H1 (cell line): ENCODE measurements at regions not wholly inside any gene's neighbourhood (a gene's known extent, or its start where the extent isn't known, plus 50 kb on each side); places are given as distances from the start of the nearest gene placed in this dataset.

Experiments used
- CTCF ChIA-PET: fragments of 300-600 bp; sonication (Branson Sonifier 250); formaldehyde crosslinking; loops from one replicate; lab custom pipeline; 2021; ENCODE audit not compliant: partially characterized antibody; lab: Charles Lee
- POLR2A ChIA-PET: fragments of 300-600 bp; sonication (Branson Sonifier 250); formaldehyde crosslinking; loops from one replicate; lab custom pipeline; 2021; ENCODE audit warnings: inconsistent platforms; ENCODE audit not compliant: partially characterized antibody; lab: Charles Lee
- DNase-seq, 2 experiments: peaks; one replicate each; pipeline versions ENCODE4 v3.0.0 to v3.0.0-alpha.2; 2010 to 2022; ENCODE audit warnings: low spot score in 2 of 2, low read depth in 1 of 2, mixed read lengths in 1 of 2
- FAIRE-seq: peaks from 2 replicates; lab custom pipeline; 2011; peaks lifted over from hg19 to GRCh38; lab: Jason Lieb, UNC
- H2AFZ ChIP-seq: 2 replicates; pipeline ENCODE4 v1.8.1; 2012; ENCODE audit warnings: low read length, inconsistent platforms
- H2AK5ac ChIP-seq: 2 replicates; pipeline ENCODE4 v1.6.1; 2013; ENCODE audit warnings: low read depth, low read length
- H2BK120ac ChIP-seq: replicated peaks from 2 replicates; pipeline ENCODE3; 2013; ENCODE audit warnings: low read depth, low read length, inconsistent platforms
- H2BK12ac ChIP-seq: 2 replicates; pipeline ENCODE4 v1.6.1; 2013; ENCODE audit warnings: low read depth, low read length
- H2BK15ac ChIP-seq: 2 replicates; pipeline ENCODE4 v1.6.1; 2013; ENCODE audit warnings: low read length
- H2BK20ac ChIP-seq: 2 replicates; pipeline ENCODE4 v1.6.1; 2013; ENCODE audit warnings: low read length
- H2BK5ac ChIP-seq: 2 replicates; pipeline ENCODE4 v1.6.1; 2013; ENCODE audit warnings: low read depth, low read length
- H3K14ac ChIP-seq: 2 replicates; pipeline ENCODE4 v1.6.1; 2013; ENCODE audit warnings: inconsistent platforms; ENCODE audit not compliant: insufficient read length
- H3K18ac ChIP-seq: 2 replicates; pipeline ENCODE4 v1.6.1; 2013; ENCODE audit warnings: low read length; ENCODE audit errors: extremely low read depth
- H3K23ac ChIP-seq: 2 replicates; pipeline ENCODE4 v1.6.1; 2013; ENCODE audit warnings: inconsistent platforms; ENCODE audit not compliant: insufficient read length
- H3K23me2 ChIP-seq: 2 replicates; pipeline ENCODE4 v1.6.1; 2013; ENCODE audit warnings: low read depth, low read length
- H3K27ac ChIP-seq: 2 replicates; pipeline ENCODE4 v1.6.1; 2011; ENCODE audit warnings: low read depth, low read length, inconsistent platforms
- H3K27me3 ChIP-seq, 4 experiments: replicated peaks in 1 of 4; 1 replicate in 1 of 4; 2 replicates in 3 of 4; pipeline versions ENCODE4 v1.6.1 to v1.8.1; 2011 to 2013; ENCODE audit warnings: low read length in 3 of 4, mild to moderate bottlenecking in 3 of 4, inconsistent platforms in 2 of 4, mixed read lengths in 2 of 4, moderate library complexity in 1 of 4; ENCODE audit not compliant: control insufficient read depth in 3 of 4, insufficient read depth in 3 of 4; ENCODE audit errors: extremely low read depth in 1 of 4
- H3K36me3 ChIP-seq, 4 experiments: 2 replicates each; pipeline versions ENCODE4 v1.6.1 to v1.8.1; 2011 to 2013; ENCODE audit warnings: mild to moderate bottlenecking in 4 of 4, low read length in 3 of 4, moderate library complexity in 2 of 4, control low read depth in 1 of 4, inconsistent platforms in 1 of 4; ENCODE audit not compliant: insufficient read depth in 4 of 4, control insufficient read depth in 2 of 4
- H3K4ac ChIP-seq: replicated peaks from 2 replicates; pipeline ENCODE3; 2013; ENCODE audit warnings: low read length, low read depth, mixed read lengths, inconsistent platforms; ENCODE audit not compliant: insufficient read length
- H3K4me1 ChIP-seq, 4 experiments: replicated peaks in 1 of 4; 1 replicate in 1 of 4; 2 replicates in 3 of 4; pipeline versions ENCODE4 v1.6.1 to v1.8.1; 2011 to 2013; ENCODE audit warnings: low read length in 3 of 4, inconsistent platforms in 2 of 4, mixed read lengths in 1 of 4; ENCODE audit not compliant: insufficient read depth in 4 of 4, control insufficient read depth in 3 of 4
- H3K4me2 ChIP-seq, 2 experiments: 2 replicates each; pipeline versions ENCODE4 v1.6.1 to v1.8.1; 2011 to 2013; ENCODE audit warnings: low read depth in 2 of 2, low read length in 2 of 2, control low read depth in 1 of 2, inconsistent platforms in 1 of 2, mild to moderate bottlenecking in 1 of 2; ENCODE audit not compliant: insufficient read depth in 1 of 2
- H3K4me3 ChIP-seq, 4 experiments: fragments of 200-600, 300-600 bp in 1 of 4; sonication (generic), shearing (Covaris generic), sonication (Bioruptor Twin) in 1 of 4; 2 replicates each; pipeline versions ENCODE4 v1.5.1 to v1.8.1; 2011 to 2016; ENCODE audit warnings: low read length in 4 of 4, low read depth in 3 of 4, control low read depth in 2 of 4, inconsistent platforms in 2 of 4, mild to moderate bottlenecking in 2 of 4, mixed read lengths in 1 of 4, moderate library complexity in 1 of 4; ENCODE audit not compliant: insufficient read depth in 2 of 4; ENCODE audit errors: extremely low read depth in 1 of 4
- H3K56ac ChIP-seq: replicated peaks from 2 replicates; pipeline ENCODE3; 2013; ENCODE audit warnings: low read depth, mild to moderate bottlenecking, mixed read lengths, low read length, inconsistent platforms; ENCODE audit not compliant: insufficient read length
- H3K79me1 ChIP-seq: 2 replicates; pipeline ENCODE4 v1.6.1; 2013; ENCODE audit warnings: low read depth, low read length, control low read depth
- H3K79me2 ChIP-seq, 2 experiments: 2 replicates each; pipeline versions ENCODE4 v1.6.1 to v1.8.1; 2012 to 2013; ENCODE audit warnings: low read length in 2 of 2, mild to moderate bottlenecking in 2 of 2, inconsistent platforms in 1 of 2; ENCODE audit not compliant: insufficient read depth in 2 of 2, control insufficient read depth in 1 of 2
- H3K9ac ChIP-seq, 4 experiments: replicated peaks in 1 of 4; 1 replicate in 1 of 4; 2 replicates in 3 of 4; pipeline versions ENCODE4 v1.6.1 to v1.8.1; 2011 to 2013; ENCODE audit warnings: low read depth in 3 of 4, low read length in 3 of 4, control low read depth in 2 of 4, mild to moderate bottlenecking in 2 of 4, moderate library complexity in 2 of 4, inconsistent platforms in 1 of 4; ENCODE audit errors: extremely low read depth in 1 of 4
- H3K9me3 ChIP-seq, 2 experiments: 2 replicates each; pipeline versions ENCODE4 v1.6.1 to v1.8.1; 2012 to 2013; ENCODE audit warnings: mild to moderate bottlenecking in 2 of 2, moderate library complexity in 2 of 2, control low read depth in 1 of 2, inconsistent platforms in 1 of 2, low read depth in 1 of 2, low read length in 1 of 2, mixed read lengths in 1 of 2; ENCODE audit not compliant: insufficient read depth in 2 of 2
- H4K20me1 ChIP-seq, 2 experiments: replicated peaks in 1 of 2; 2 replicates each; pipeline versions ENCODE3 to v1.8.1; 2011 to 2013; ENCODE audit warnings: inconsistent platforms in 2 of 2, low read length in 2 of 2, mild to moderate bottlenecking in 1 of 2; ENCODE audit not compliant: insufficient read depth in 2 of 2, control insufficient read depth in 1 of 2
- H4K5ac ChIP-seq: 2 replicates; pipeline ENCODE4 v1.6.1; 2013; ENCODE audit warnings: low read length, low read depth, mixed read lengths, inconsistent platforms; ENCODE audit not compliant: insufficient read length
- H4K8ac ChIP-seq: 2 replicates; pipeline ENCODE4 v1.8.0; 2013; ENCODE audit warnings: mild to moderate bottlenecking, moderate library complexity, low read length, inconsistent platforms; ENCODE audit not compliant: insufficient read depth; ENCODE audit errors: extremely low read depth
- H4K91ac ChIP-seq: replicated peaks from 2 replicates; pipeline ENCODE3; 2013; ENCODE audit warnings: low read length, mixed read lengths, inconsistent platforms; ENCODE audit not compliant: insufficient read length
- JUN ChIP-seq: IDR thresholded peaks from 2 replicates; pipeline ENCODE4 v1.6.1; 2011; ENCODE audit warnings: low read depth, mild to moderate bottlenecking, improper control_type of control experiment, low read length
- RNF2 ChIP-seq: fragments of 200-900, 300-1000 bp; sonication (generic); IDR thresholded peaks from 2 replicates; pipeline ENCODE4 v1.7.1; 2016; ENCODE audit warnings: borderline replicate concordance, low read depth, mild to moderate bottlenecking, antibody characterized with exemption, low read length; ENCODE audit not compliant: poor library complexity, severe bottlenecking; ENCODE audit errors: missing control alignments
- WGBS, 2 experiments: shearing (Covaris generic) in 1 of 2; methylation state at CpG; one replicate each; pipeline versions ENCODE4 v1.1.6 to v1.1.7; 2013 to 2015; ENCODE audit warnings: low lambda C conversion rate in 2 of 2, mixed read lengths in 2 of 2, inconsistent platforms in 1 of 2, low coverage in 1 of 2, missing lambda C conversion rate in 1 of 2; ENCODE audit not compliant: insufficient replicate concordance in 2 of 2, insufficient coverage in 1 of 2, insufficient read length in 1 of 2; ENCODE audit errors: extremely low coverage in 1 of 2, missing lambda C conversion rate in 1 of 2; 5-methylcytosine and 5-hydroxymethylcytosine counted together

DNA sequence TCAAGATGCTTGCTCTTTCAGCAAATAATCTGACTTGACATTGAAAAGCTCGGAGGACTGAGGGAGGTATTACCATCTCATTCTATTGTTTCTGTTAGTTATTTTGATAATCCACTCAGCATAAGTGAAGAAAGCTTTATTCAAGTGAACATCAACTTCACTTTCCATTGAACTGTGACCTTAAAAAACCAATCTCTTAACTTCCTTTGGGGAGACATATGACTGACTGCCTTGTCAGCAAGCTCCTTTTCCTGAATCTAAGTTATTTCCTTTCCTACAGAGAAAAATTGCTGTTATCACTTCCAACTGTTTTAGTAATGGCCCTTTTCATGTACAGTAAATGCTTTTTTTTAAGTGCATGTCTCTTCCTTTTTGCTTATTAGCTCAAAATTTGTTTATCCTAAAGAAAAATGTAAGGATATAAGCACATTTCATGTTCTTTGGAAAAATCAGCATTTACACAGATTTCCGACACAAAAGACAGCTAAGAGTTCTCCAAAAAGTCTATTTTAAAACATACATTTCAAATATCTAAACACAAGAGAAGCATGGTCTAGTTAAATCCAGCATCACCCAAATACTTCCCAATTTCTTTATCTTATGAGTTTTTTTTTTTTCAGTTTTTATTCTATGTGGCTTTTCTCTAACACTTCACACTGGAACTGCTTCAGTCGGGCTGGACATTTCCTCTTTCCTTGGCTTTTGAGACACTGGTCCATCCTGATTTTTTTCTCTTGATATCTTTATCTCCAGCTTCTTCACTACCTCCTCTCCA, 117.9 kb upstream of the DAB2 start:
- Histone ChIP-seq H3K79me1 (no peaks in the 10 kb centered on the region), H3K4me2 (no peak overlapping the region), H2BK5ac (no peak overlapping the region), H3K23ac (no peak overlapping the region), H3K4ac (no peak overlapping the region), H3K36me3 (no peaks in the 10 kb centered on the region), H3K27me3 (peaks cover 0 to 1% (median 0%) of the 10 kb centered on the region in 4 experiments; a peak in 1 of 7 replicates), H3K27ac (no peak overlapping the region), H3K56ac (no peak overlapping the region), H2AFZ (no peak overlapping the region; the same call in 1 of the 2 replicates), H4K20me1 (no peaks in the 10 kb centered on the region), H4K5ac (no peak overlapping the region), H3K9me3 (no peaks in the 10 kb centered on the region), H4K8ac (no peak overlapping the region), H3K23me2 (no peaks in the 10 kb centered on the region), H3K18ac (no peak overlapping the region), H2BK120ac (no peak overlapping the region), H4K91ac (no peak overlapping the region), H3K4me1 (peaks cover 0 to 4% (median 0%) of the 10 kb centered on the region in 4 experiments; a peak in 1 of 7 replicates), H2BK20ac (no peak overlapping the region), H3K14ac (no peak overlapping the region)
- FAIRE-seq (no peak), DNase-seq (no peak)
- WGBS, 2 experiments, result 94% methylated on average over 3 of the region's 3 CpGs; no CpG with 5 or more reads in 1 of the 2 experiments
- TF ChIP-seq JUN, result no peak
- no peak for TF ChIP-seq RNF2
- TF ChIP-seq, all 59 proteins: peak for 0
- ChIA-PET POLR2A (interaction anchor here (0.6 to 1.4 kb wide), 2 partner anchors 117 to 208 kb away, joined by 3 read pairs; partner anchors contain the start of gene DAB2), CTCF (interaction anchor here (0.6 to 6.7 kb wide), 10 partner anchors 11 to 483 kb away, joined by 3 to 53 read pairs (median 4); partner anchors contain the start of genes DAB2 and FYB1)
- no peak overlapping the region for H2BK15ac ChIP-seq
- no peak overlapping the region for H2AK5ac ChIP-seq
- H3K79me2 ChIP-seq, result no peaks in the 10 kb centered on the region
- no peak overlapping the region for H3K4me3 ChIP-seq
- no peak overlapping the region for H2BK12ac ChIP-seq
- H3K9ac ChIP-seq, result no peak overlapping the region
